ENCODE measurements at regions not wholly inside any gene's neighbourhood (a gene's known extent, or its start where the extent isn't known, plus 50 kb on each side); places are given as distances from the start of the nearest gene placed in this dataset.
A peak's percentile ranks its signal among the peaks of the same experiment; 100 is the strongest.

- ATAC-seq (no peak), DNase-seq (peak in 1 of 6 donors; percentile 23), FAIRE-seq (no peak)
- H3K9me3 ChIP-seq = no peaks in the 10 kb centered on the region
- H3K4me3 ChIP-seq = no peak overlapping the region
- WGBS, 2 donors = 81 to 88% methylated on average over 6 of the region's 6 CpGs
- H3K4me1 ChIP-seq = no peaks in the 10 kb centered on the region
- intact Hi-C loops (cut with DNase I) = no loop called here
- no peaks in the 10 kb centered on the region for H3K27me3 ChIP-seq
- H3K27ac ChIP-seq = no peak overlapping the region
- no peaks in the 10 kb centered on the region for H3K36me3 ChIP-seq
- no peak for TF ChIP-seq CTCF (IDR thresholded peaks at IDR 0.05)
These were observed 128.7 kb upstream of the CST7 start for GRCh38 chr20:24820345-24820744.

- FAIRE-seq (no peak), ATAC-seq (no peak), DNase-seq (peak in 1 of 6 donors; percentile 12)
- Histone ChIP-seq H3K4me3 (no peak overlapping the region), H3K9me3 (no peaks in the 10 kb centered on the region), H3K27me3 (no peaks in the 10 kb centered on the region), H3K27ac (no peak overlapping the region), H3K4me1 (no peaks in the 10 kb centered on the region), H3K36me3 (no peaks in the 10 kb centered on the region)
- TF ChIP-seq CTCF (IDR thresholded peaks at IDR 0.05) = no peak
- intact Hi-C loops (cut with DNase I) = no loop called here
- 77 to 82% methylated on average over 8 of the region's 8 CpGs for WGBS, 2 donors
These were observed 127.7 kb upstream of the CST7 start for GRCh38 chr20:24821391-24821790.

- Histone ChIP-seq H3K4me3 (no peak overlapping the region), H3K36me3 (no peaks in the 10 kb centered on the region), H3K27me3 (no peaks in the 10 kb centered on the region), H3K27ac (no peak overlapping the region), H3K9me3 (no peaks in the 10 kb centered on the region), H3K4me1 (no peaks in the 10 kb centered on the region)
- peak in 1 of 6 donors; percentile 14 for DNase-seq
- FAIRE-seq = no peak
- ATAC-seq = no peak
- 59 to 61% methylated on average over 8 of the region's 8 CpGs for WGBS, 2 donors
- intact Hi-C loops (cut with DNase I) = no loop called here
- no peak for TF ChIP-seq CTCF (IDR thresholded peaks at IDR 0.05)
These were observed 125.8 kb upstream of the CST7 start for GRCh38 chr20:24823176-24823784.

- no peak overlapping the region for H3K4me3 ChIP-seq
- H3K9me3 ChIP-seq = no peaks in the 10 kb centered on the region
- 62 to 81% methylated on average over 13 of the region's 13 CpGs for WGBS, 2 donors
- H3K27ac ChIP-seq = no peak overlapping the region
- FAIRE-seq (no peak), ATAC-seq (no peak), DNase-seq (peak in 1 of 6 donors; percentile 21)
- no peaks in the 10 kb centered on the region for H3K27me3 ChIP-seq
- TF ChIP-seq CTCF (IDR thresholded peaks at IDR 0.05) = no peak
- H3K36me3 ChIP-seq = no peaks in the 10 kb centered on the region
- intact Hi-C loops (cut with DNase I) = no loop called here
- no peaks in the 10 kb centered on the region for H3K4me1 ChIP-seq
These were observed 124.9 kb upstream of the CST7 start for GRCh38 chr20:24823989-24824693.

GRCh38 chr20:24825591-24825990, 123.5 kb upstream of the CST7 start:
- H3K36me3 ChIP-seq = no peaks in the 10 kb centered on the region
- FAIRE-seq (no peak), DNase-seq (peak in 1 of 6 donors; percentile 19), ATAC-seq (no peak)
- no peak overlapping the region for H3K4me3 ChIP-seq
- no peak for TF ChIP-seq CTCF (IDR thresholded peaks at IDR 0.05)
- 86 to 91% methylated on average over 6 of the region's 6 CpGs for WGBS, 2 donors
- H3K27ac ChIP-seq = no peak overlapping the region
- no peaks in the 10 kb centered on the region for H3K27me3 ChIP-seq
- intact Hi-C loops (cut with DNase I) = no loop called here
- H3K9me3 ChIP-seq = no peaks in the 10 kb centered on the region
- no peaks in the 10 kb centered on the region for H3K4me1 ChIP-seq
